ENCODE measurements at regions not wholly inside any gene's neighbourhood (a gene's known extent, or its start where the extent isn't known, plus 50 kb on each side); places are given as distances from the start of the nearest gene placed in this dataset.

GRCh38 chr5:57655228-57655627, 172.6 kb upstream of the ACTBL2 start:
- intact Hi-C loops (cut with micrococcal nuclease), result loop anchor here in 1 of 2 donors (10.0 kb wide), 1 partner anchor 360 kb away; no protein-coding TSS in a partner anchor
- H3K27ac ChIP-seq (ENCODE audit: low read depth, low read length), result no peak overlapping the region
- Mint-ChIP-seq H3K27me3 (peaks cover 1 to 7% (median 5%) of the 10 kb centered on the region in 5 donors), H3K9me3 (peaks cover 0 to 4% (median under 1%) of the 10 kb centered on the region in 11 donors), H3K27ac (no peak overlapping the region), H3K4me3 (no peak overlapping the region), H3K4me1 (no peaks in the 10 kb centered on the region), H3K36me3 (no peaks in the 10 kb centered on the region)
- H3K9me3 ChIP-seq (ENCODE audit: control insufficient read depth in 2 of 3, low read length in 3 of 3), result no peaks in the 10 kb centered on the region
- H3K36me3 ChIP-seq (ENCODE audit: control insufficient read depth in 2 of 3, insufficient read depth in 3 of 3, low read length in 3 of 3), result no peaks in the 10 kb centered on the region
- no peaks in the 10 kb centered on the region for H3K27me3 ChIP-seq (ENCODE audit: control insufficient read depth in 2 of 2, insufficient read depth in 2 of 2, low read length in 2 of 2)
- no peak for ATAC-seq
- ChIA-PET POLR2A (no interaction called here), CTCF (no interaction called here)
- H3K4me1 ChIP-seq (ENCODE audit: control insufficient read depth in 2 of 2, insufficient read depth in 2 of 2, low read length in 2 of 2), result no peaks in the 10 kb centered on the region
- no peak overlapping the region for H3K4me3 ChIP-seq (ENCODE audit: low read length)
- no peak for DNase-seq

- no peak overlapping the region for H3K27ac Mint-ChIP-seq
These were observed 171.2 kb upstream of the ACTBL2 start for GRCh38 chr5:57653636-57654290.

GRCh38 chr5:57651127-57651526, 168.5 kb upstream of the ACTBL2 start:
- CTCF ChIA-PET, result interaction anchor here (2.1 kb wide), 1 partner anchor 810 kb away, joined by 9 read pairs; no protein-coding TSS in a partner anchor
- intact Hi-C loops (cut with micrococcal nuclease), result loop anchor here in 1 of 2 donors (5.0 to 10.0 kb wide), 2 partner anchors 154 to 356 kb away; no protein-coding TSS in a partner anchor

More at GRCh38 chr5:57653636-57654290, 171.2 kb upstream of the ACTBL2 start:
- POLR2A ChIA-PET, result no interaction called here
- Mint-ChIP-seq H3K27me3 (peaks cover 3 to 12% (median 8%) of the 10 kb centered on the region in 5 donors), H3K4me1 (no peaks in the 10 kb centered on the region), H3K9me3 (peaks cover 0 to 13% (median 4%) of the 10 kb centered on the region in 11 donors), H3K4me3 (no peak overlapping the region), H3K36me3 (no peaks in the 10 kb centered on the region)
- no peaks in the 10 kb centered on the region for H3K4me1 ChIP-seq (ENCODE audit: control insufficient read depth in 2 of 2, insufficient read depth in 2 of 2, low read length in 2 of 2)
- intact Hi-C loops (cut with micrococcal nuclease), result loop anchor here in 1 of 2 donors (5.0 to 10.0 kb wide), 2 partner anchors 156 to 359 kb away; no protein-coding TSS in a partner anchor
- DNase-seq (no peak), ATAC-seq (no peak)
- H3K27me3 ChIP-seq (ENCODE audit: control insufficient read depth in 2 of 2, insufficient read depth in 2 of 2, low read length in 2 of 2), result no peaks in the 10 kb centered on the region
- H3K9me3 ChIP-seq (ENCODE audit: control insufficient read depth in 2 of 3, low read length in 3 of 3), result no peaks in the 10 kb centered on the region
- no peak overlapping the region for H3K4me3 ChIP-seq (ENCODE audit: low read length)
- H3K27ac ChIP-seq (ENCODE audit: low read depth, low read length), result no peak overlapping the region
- CTCF ChIA-PET, result interaction anchor here (0.5 kb wide), 1 partner anchor 155 kb away, joined by 4 read pairs; no protein-coding TSS in a partner anchor
- no peaks in the 10 kb centered on the region for H3K36me3 ChIP-seq (ENCODE audit: control insufficient read depth in 2 of 3, insufficient read depth in 3 of 3, low read length in 3 of 3)

DNA sequence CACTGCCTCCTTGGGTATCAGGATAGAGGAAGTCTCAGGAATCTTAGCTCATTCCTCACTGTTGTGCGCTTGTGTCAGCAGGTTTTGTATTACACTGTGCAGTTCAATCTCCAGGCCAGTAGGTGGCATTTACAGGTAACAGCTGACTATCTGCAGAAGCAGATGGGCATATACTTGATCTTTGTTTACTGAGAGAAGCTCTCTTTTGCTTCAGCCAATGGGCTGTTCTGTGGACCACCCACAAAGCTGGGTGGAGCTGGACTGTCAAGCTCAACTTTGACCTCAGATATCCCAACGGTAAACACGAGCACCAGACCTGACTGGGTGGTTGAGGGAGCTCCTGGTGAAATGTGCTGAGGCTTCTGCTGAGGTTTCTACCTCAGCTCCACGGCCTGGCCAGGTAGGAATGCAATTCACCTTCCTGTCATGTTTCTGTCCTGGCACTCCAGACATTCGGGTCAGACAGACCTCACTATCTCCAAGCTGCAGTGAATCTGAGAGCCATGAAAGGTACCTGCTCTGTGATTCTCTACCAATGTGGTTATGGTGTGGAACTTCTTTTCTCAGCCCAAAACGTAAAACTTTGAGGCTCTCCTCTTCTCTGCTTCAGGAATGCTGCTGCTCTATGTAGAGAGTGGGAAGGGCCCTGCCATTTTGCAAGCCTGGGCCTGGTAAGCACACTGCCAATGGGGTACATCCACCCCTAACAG, 167.9 kb upstream of the ACTBL2 start:
- H3K4me1 ChIP-seq (ENCODE audit: control insufficient read depth in 2 of 2, insufficient read depth in 2 of 2, low read length in 2 of 2), result no peaks in the 10 kb centered on the region
- Mint-ChIP-seq H3K27me3 (peaks cover 8 to 23% (median 16%) of the 10 kb centered on the region in 5 donors), H3K9me3 (peaks cover 0 to 25% (median 7%) of the 10 kb centered on the region in 11 donors), H3K4me3 (no peak overlapping the region), H3K4me1 (no peaks in the 10 kb centered on the region), H3K27ac (no peak overlapping the region), H3K36me3 (no peaks in the 10 kb centered on the region)
- ATAC-seq (peak; percentile 55), DNase-seq (peak in 5 of 9 donors; percentile 8 to 27 (median 15))
- no peaks in the 10 kb centered on the region for H3K36me3 ChIP-seq (ENCODE audit: control insufficient read depth in 2 of 3, insufficient read depth in 3 of 3, low read length in 3 of 3)
- ChIA-PET POLR2A (no interaction called here), CTCF (interaction anchor here (0.6 to 2.1 kb wide), 5 partner anchors 15 to 1170 kb away, joined by 3 to 9 read pairs (median 3); no protein-coding TSS in a partner anchor)
- H3K4me3 ChIP-seq (ENCODE audit: low read length), result no peak overlapping the region
- no peaks in the 10 kb centered on the region for H3K27me3 ChIP-seq (ENCODE audit: control insufficient read depth in 2 of 2, insufficient read depth in 2 of 2, low read length in 2 of 2)
- intact Hi-C loops (cut with micrococcal nuclease), result loop anchor here (1.0 to 10.0 kb wide), 4 partner anchors 153 to 810 kb away; partner anchors contain the start of gene PLK2 (in 2 of the 2)
- no peak overlapping the region for H3K27ac ChIP-seq (ENCODE audit: low read depth, low read length)
- H3K9me3 ChIP-seq (ENCODE audit: control insufficient read depth in 2 of 3, low read length in 3 of 3), result no peaks in the 10 kb centered on the region

More at GRCh38 chr5:57651127-57651526, 168.5 kb upstream of the ACTBL2 start:
- H3K27ac Mint-ChIP-seq, result no peak overlapping the region
- peaks cover 0 to 25% (median 7%) of the 10 kb centered on the region in 11 donors for H3K9me3 Mint-ChIP-seq
- peaks cover 8 to 17% (median 16%) of the 10 kb centered on the region in 5 donors for H3K27me3 Mint-ChIP-seq
- no peaks in the 10 kb centered on the region for H3K36me3 ChIP-seq (ENCODE audit: control insufficient read depth in 2 of 3, insufficient read depth in 3 of 3, low read length in 3 of 3)
- POLR2A ChIA-PET, result interaction anchor here (0.5 kb wide), 1 partner anchor 585 kb away, joined by 6 read pairs; no protein-coding TSS in a partner anchor
- H3K4me3 Mint-ChIP-seq, result no peak overlapping the region
- H3K4me1 Mint-ChIP-seq, result no peaks in the 10 kb centered on the region
- H3K4me1 ChIP-seq (ENCODE audit: control insufficient read depth in 2 of 2, insufficient read depth in 2 of 2, low read length in 2 of 2), result no peaks in the 10 kb centered on the region
- DNase-seq, result no peak
- no peak for ATAC-seq
- H3K36me3 Mint-ChIP-seq, result no peaks in the 10 kb centered on the region
- no peak overlapping the region for H3K27ac ChIP-seq (ENCODE audit: low read depth, low read length)
- H3K4me3 ChIP-seq (ENCODE audit: low read length), result no peak overlapping the region
- no peaks in the 10 kb centered on the region for H3K9me3 ChIP-seq (ENCODE audit: control insufficient read depth in 2 of 3, low read length in 3 of 3)
- no peaks in the 10 kb centered on the region for H3K27me3 ChIP-seq (ENCODE audit: control insufficient read depth in 2 of 2, insufficient read depth in 2 of 2, low read length in 2 of 2)

- H3K27ac Mint-ChIP-seq, result peak overlapping the region in 1 of 9 donors; percentile 12
These were observed 160.1 kb upstream of the ACTBL2 start for GRCh38 chr5:57642698-57643097.

GRCh38 chr5:57642066-57642465, 159.5 kb upstream of the ACTBL2 start:
- intact Hi-C loops (cut with micrococcal nuclease), result no loop called here
- no peaks in the 10 kb centered on the region for H3K9me3 ChIP-seq (ENCODE audit: control insufficient read depth in 2 of 3, low read length in 3 of 3)
- H3K4me1 Mint-ChIP-seq, result no peaks in the 10 kb centered on the region
- CTCF ChIA-PET, result no interaction called here
- no peak overlapping the region for H3K4me3 Mint-ChIP-seq
- DNase-seq (no peak), ATAC-seq (no peak)
- H3K27ac ChIP-seq (ENCODE audit: low read depth, low read length), result no peak overlapping the region
- no peak overlapping the region for H3K4me3 ChIP-seq (ENCODE audit: low read length)
- peaks cover 0 to 17% (median 13%) of the 10 kb centered on the region in 5 donors for H3K27me3 Mint-ChIP-seq
- no peaks in the 10 kb centered on the region for H3K36me3 Mint-ChIP-seq
- H3K27me3 ChIP-seq (ENCODE audit: control insufficient read depth in 2 of 2, insufficient read depth in 2 of 2, low read length in 2 of 2), result no peaks in the 10 kb centered on the region
- no peaks in the 10 kb centered on the region for H3K4me1 ChIP-seq (ENCODE audit: control insufficient read depth in 2 of 2, insufficient read depth in 2 of 2, low read length in 2 of 2)
- no peak overlapping the region for H3K27ac Mint-ChIP-seq
- H3K9me3 Mint-ChIP-seq, result peaks cover 0 to 4% (median 0%) of the 10 kb centered on the region in 11 donors
- H3K36me3 ChIP-seq (ENCODE audit: control insufficient read depth in 2 of 3, insufficient read depth in 3 of 3, low read length in 3 of 3), result no peaks in the 10 kb centered on the region
- POLR2A ChIA-PET, result no interaction called here

More at GRCh38 chr5:57642698-57643097, 160.1 kb upstream of the ACTBL2 start:
- ChIA-PET CTCF (no interaction called here), POLR2A (no interaction called here)
- Mint-ChIP-seq H3K9me3 (peaks cover 0 to 4% (median 3%) of the 10 kb centered on the region in 11 donors), H3K36me3 (no peaks in the 10 kb centered on the region), H3K4me1 (no peaks in the 10 kb centered on the region), H3K4me3 (no peak overlapping the region), H3K27me3 (peaks cover 5 to 23% (median 12%) of the 10 kb centered on the region in 5 donors)
- Histone ChIP-seq H3K27ac (ENCODE audit: low read depth, low read length) (no peak overlapping the region), H3K27me3 (ENCODE audit: control insufficient read depth in 2 of 2, insufficient read depth in 2 of 2, low read length in 2 of 2) (no peaks in the 10 kb centered on the region), H3K36me3 (ENCODE audit: control insufficient read depth in 2 of 3, insufficient read depth in 3 of 3, low read length in 3 of 3) (no peaks in the 10 kb centered on the region), H3K4me1 (ENCODE audit: control insufficient read depth in 2 of 2, insufficient read depth in 2 of 2, low read length in 2 of 2) (no peaks in the 10 kb centered on the region), H3K9me3 (ENCODE audit: control insufficient read depth in 2 of 3, low read length in 3 of 3) (no peaks in the 10 kb centered on the region), H3K4me3 (ENCODE audit: low read length) (no peak overlapping the region)
- intact Hi-C loops (cut with micrococcal nuclease), result no loop called here
- DNase-seq (no peak), ATAC-seq (no peak)

All from naive thymus-derived CD4-positive, alpha-beta T cell (primary cell).